ENCODE measurements at regions not wholly inside any gene's neighbourhood (a gene's known extent, or its start where the extent isn't known, plus 50 kb on each side); places are given as distances from the start of the nearest gene placed in this dataset.
A peak's percentile ranks its signal among the peaks of the same experiment; 100 is the strongest.

DNA sequence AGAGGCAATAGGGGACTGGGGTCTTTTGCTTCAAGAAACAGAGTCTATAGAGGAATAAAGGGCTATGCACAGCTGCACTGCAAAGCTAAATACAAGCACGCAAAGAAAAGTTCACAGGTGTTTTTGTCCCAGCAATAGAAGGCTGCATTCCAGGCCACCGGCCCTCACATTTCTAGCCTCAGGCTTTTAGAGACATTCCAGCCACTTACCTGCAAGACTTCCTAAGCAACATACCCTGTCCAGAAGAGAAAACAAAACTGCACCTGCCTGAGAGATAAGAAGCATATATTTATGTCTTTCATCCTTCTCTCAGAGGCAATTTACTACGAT, 220.5 kb downstream of the OPA1 start:
- Mint-ChIP-seq H3K9me3 (ENCODE audit: low read depth) (no peaks in the 10 kb centered on the region), H3K36me3 (ENCODE audit: insufficient read depth) (no peaks in the 10 kb centered on the region), H3K27ac (no peak overlapping the region), H3K4me3 (ENCODE audit: low read depth) (no peak overlapping the region), H3K4me1 (ENCODE audit: low read depth) (peaks cover 57% of the 10 kb centered on the region), H3K27me3 (peaks cover 10% of the 10 kb centered on the region)
- DNase-seq (ENCODE audit: low spot score, unreplicated experiment), result no peak
- TF ChIP-seq CTCF (IDR thresholded peaks at IDR 0.05; ENCODE audit: unreplicated experiment), result no peak

- peak overlapping the region; percentile 3 for H3K27ac Mint-ChIP-seq
- peaks cover 7% of the 10 kb centered on the region for H3K27me3 Mint-ChIP-seq
- no peaks in the 10 kb centered on the region for H3K36me3 Mint-ChIP-seq (ENCODE audit: insufficient read depth)
- H3K4me3 Mint-ChIP-seq (ENCODE audit: low read depth), result no peak overlapping the region
- peaks cover 52% of the 10 kb centered on the region for H3K4me1 Mint-ChIP-seq (ENCODE audit: low read depth)
- no peaks in the 10 kb centered on the region for H3K9me3 Mint-ChIP-seq (ENCODE audit: low read depth)
- DNase-seq (ENCODE audit: low spot score, unreplicated experiment), result no peak
- no peak for TF ChIP-seq CTCF (IDR thresholded peaks at IDR 0.05; ENCODE audit: unreplicated experiment)
Measured at GRCh38 chr3:193814166-193814892, 221.3 kb downstream of the OPA1 start.

- Mint-ChIP-seq H3K36me3 (ENCODE audit: insufficient read depth) (no peaks in the 10 kb centered on the region), H3K9me3 (ENCODE audit: low read depth) (no peaks in the 10 kb centered on the region), H3K4me1 (ENCODE audit: low read depth) (peaks cover 45% of the 10 kb centered on the region), H3K4me3 (ENCODE audit: low read depth) (no peak overlapping the region), H3K27ac (no peak overlapping the region), H3K27me3 (peaks cover 7% of the 10 kb centered on the region)
- no peak for TF ChIP-seq CTCF (IDR thresholded peaks at IDR 0.05; ENCODE audit: unreplicated experiment)
- no peak for DNase-seq (ENCODE audit: low spot score, unreplicated experiment)
Measured at GRCh38 chr3:193815246-193816027, 222.4 kb downstream of the OPA1 start.

- H3K9me3 Mint-ChIP-seq (ENCODE audit: low read depth), result no peaks in the 10 kb centered on the region
- DNase-seq (ENCODE audit: low spot score, unreplicated experiment), result no peak
- no peak for TF ChIP-seq CTCF (IDR thresholded peaks at IDR 0.05; ENCODE audit: unreplicated experiment)
- no peaks in the 10 kb centered on the region for H3K36me3 Mint-ChIP-seq (ENCODE audit: insufficient read depth)
- H3K4me1 Mint-ChIP-seq (ENCODE audit: low read depth), result peaks cover 40% of the 10 kb centered on the region
- H3K27me3 Mint-ChIP-seq, result peaks cover 3% of the 10 kb centered on the region
- no peak overlapping the region for H3K4me3 Mint-ChIP-seq (ENCODE audit: low read depth)
- H3K27ac Mint-ChIP-seq, result no peak overlapping the region
Measured at GRCh38 chr3:193816028-193816395, 223.0 kb downstream of the OPA1 start.

GRCh38 chr3:193816656-193817311, 223.8 kb downstream of the OPA1 start:
- Mint-ChIP-seq H3K27me3 (no peaks in the 10 kb centered on the region), H3K4me3 (ENCODE audit: low read depth) (no peak overlapping the region), H3K9me3 (ENCODE audit: low read depth) (no peaks in the 10 kb centered on the region), H3K36me3 (ENCODE audit: insufficient read depth) (no peaks in the 10 kb centered on the region), H3K4me1 (ENCODE audit: low read depth) (peaks cover 36% of the 10 kb centered on the region), H3K27ac (peak overlapping the region; percentile 19)
- no peak for TF ChIP-seq CTCF (IDR thresholded peaks at IDR 0.05; ENCODE audit: unreplicated experiment)
- no peak for DNase-seq (ENCODE audit: low spot score, unreplicated experiment)
